HG02885 (cell line): ENCODE measurements at regions not wholly inside any gene's neighbourhood (a gene's known extent, or its start where the extent isn't known, plus 50 kb on each side); places are given as distances from the start of the nearest gene placed in this dataset.
"Not testable (repeated sequence)": the region's sequence is repeated elsewhere in the genome, so short reads cannot be mapped to it uniquely, and the experiment has no call there.

ENCODE experiments used
- ATAC-seq: cut with Tn5 transposase; IDR thresholded peaks from one replicate; pipeline ENCODE4 v1.9.1; 2021; ENCODE audit warnings: mild to moderate bottlenecking; ENCODE audit not compliant: unreplicated experiment, poor library complexity

GRCh38 chr7:115235075-115235474 is 313.2 kb downstream of the MDFIC start:
- no peak for ATAC-seq

- no peak for ATAC-seq
These were observed 311.9 kb downstream of the MDFIC start for GRCh38 chr7:115233809-115234208.

GRCh38 chr7:115232041-115232440 is 310.1 kb downstream of the MDFIC start:
- ATAC-seq = no peak

- peak; percentile 81 for ATAC-seq
These were observed 309.1 kb downstream of the MDFIC start for GRCh38 chr7:115230882-115231571.

GRCh38 chr7:115229401-115230105 is 307.7 kb downstream of the MDFIC start:
- peak; percentile 66 for ATAC-seq

- ATAC-seq = no peak
These were observed 305.8 kb downstream of the MDFIC start for GRCh38 chr7:115227473-115228235.

GRCh38 chr7:115226410-115226809 is 304.5 kb downstream of the MDFIC start:
- ATAC-seq = no peak

- no peak for ATAC-seq
These were observed 303.0 kb downstream of the MDFIC start for GRCh38 chr7:115224922-115225321.

- ATAC-seq = no peak
These were observed 302.1 kb downstream of the MDFIC start for GRCh38 chr7:115223959-115224358.

GRCh38 chr7:115221456-115221855 is 299.6 kb downstream of the MDFIC start:
- ATAC-seq = no peak

- ATAC-seq = no peak
These were observed 296.2 kb downstream of the MDFIC start for GRCh38 chr7:115218076-115218475.

GRCh38 chr7:115217373-115217772 is 295.5 kb downstream of the MDFIC start:
- ATAC-seq = peak; percentile 62

- no peak for ATAC-seq
These were observed 294.8 kb downstream of the MDFIC start for GRCh38 chr7:115216652-115217051.

GRCh38 chr7:115211171-115211570 is 289.3 kb downstream of the MDFIC start:
- ATAC-seq = no peak

GRCh38 chr7:115210552-115210951 is 288.7 kb downstream of the MDFIC start:
- no peak for ATAC-seq

- no peak for ATAC-seq
These were observed 287.0 kb downstream of the MDFIC start for GRCh38 chr7:115208710-115209560.

- not testable (repeated sequence) for ATAC-seq
These were observed 284.5 kb downstream of the MDFIC start for GRCh38 chr7:115206374-115206773.

- no peak for ATAC-seq
These were observed 276.2 kb downstream of the MDFIC start for GRCh38 chr7:115198143-115198542.

GRCh38 chr7:115195208-115195607 is 273.3 kb downstream of the MDFIC start:
- no peak for ATAC-seq

GRCh38 chr7:115191526-115191925 is 269.6 kb downstream of the MDFIC start:
- no peak for ATAC-seq
